HG02623 (cell line): ENCODE measurements at regions not wholly inside any gene's neighbourhood (a gene's known extent, or its start where the extent isn't known, plus 50 kb on each side); places are given as distances from the start of the nearest gene placed in this dataset.

Experiments
- ATAC-seq: cut with Tn5 transposase; IDR thresholded peaks from one replicate; pipeline ENCODE4 v1.9.1; 2021; ENCODE audit warnings: moderate library complexity; ENCODE audit not compliant: unreplicated experiment

DNA sequence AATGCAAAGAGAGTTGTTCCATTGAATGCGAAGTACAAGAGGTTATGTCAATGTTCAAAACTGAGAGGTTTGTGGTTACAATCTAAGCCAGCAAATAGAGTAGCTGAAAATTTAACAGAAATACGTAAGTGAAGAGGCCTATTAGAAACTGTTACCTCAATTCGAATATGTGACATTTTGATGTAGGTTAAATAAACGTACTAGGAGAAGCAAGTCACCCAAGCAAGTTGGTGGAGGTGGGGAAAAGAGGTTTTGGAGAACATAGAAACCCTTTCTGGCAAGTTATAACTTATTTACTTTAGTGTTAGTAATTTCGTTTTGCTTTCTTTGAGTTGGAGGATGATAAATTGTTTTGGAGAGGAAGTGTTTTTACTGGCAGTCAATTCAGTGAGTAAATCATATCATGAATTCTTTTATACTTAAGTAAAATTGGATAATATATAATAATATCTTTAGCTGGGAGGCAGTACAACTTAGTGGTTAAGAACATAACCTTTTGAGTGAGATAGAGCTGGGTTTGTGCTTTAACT lies 91.2 kb upstream of the NAALADL2 start:
- no peak for ATAC-seq

DNA sequence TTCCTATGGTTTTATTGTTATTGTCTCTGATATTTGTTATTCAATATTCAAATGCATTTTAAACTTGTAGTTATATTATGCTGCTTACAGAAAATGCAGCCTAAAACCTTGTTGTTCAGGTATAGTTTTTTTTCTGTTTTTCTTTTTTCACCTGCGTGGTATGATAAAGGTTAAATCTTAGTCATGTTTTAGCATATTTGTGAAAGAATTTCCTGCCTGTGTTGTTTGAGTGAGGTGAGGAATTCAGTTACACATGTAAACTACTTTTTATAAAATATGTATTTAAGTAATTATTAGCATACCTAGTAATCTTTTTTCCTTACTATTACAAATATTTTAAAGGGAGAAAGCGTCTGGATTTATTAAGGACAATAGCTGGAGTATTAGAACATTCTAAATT lies 90.0 kb upstream of the NAALADL2 start:
- ATAC-seq: no peak

DNA sequence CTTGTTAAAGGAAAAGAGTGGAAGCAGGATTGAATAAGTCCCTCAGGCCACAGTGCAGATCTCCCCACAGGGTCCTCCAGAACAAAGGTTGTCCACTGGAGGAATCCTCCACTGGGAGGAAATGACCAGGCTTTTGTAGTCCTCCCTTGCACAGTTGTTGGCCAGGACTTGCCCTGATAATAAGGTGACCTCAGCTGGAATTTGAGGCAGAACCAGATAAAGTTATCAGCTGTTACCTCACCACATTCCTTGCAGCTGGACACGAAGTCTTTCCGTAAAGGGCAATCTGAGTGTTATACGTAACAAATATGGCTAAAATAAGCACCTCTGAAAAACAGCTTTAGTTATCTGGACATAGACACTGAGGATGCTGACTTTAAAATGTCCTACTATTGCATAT lies 83.5 kb upstream of the NAALADL2 start:
- ATAC-seq: no peak

DNA sequence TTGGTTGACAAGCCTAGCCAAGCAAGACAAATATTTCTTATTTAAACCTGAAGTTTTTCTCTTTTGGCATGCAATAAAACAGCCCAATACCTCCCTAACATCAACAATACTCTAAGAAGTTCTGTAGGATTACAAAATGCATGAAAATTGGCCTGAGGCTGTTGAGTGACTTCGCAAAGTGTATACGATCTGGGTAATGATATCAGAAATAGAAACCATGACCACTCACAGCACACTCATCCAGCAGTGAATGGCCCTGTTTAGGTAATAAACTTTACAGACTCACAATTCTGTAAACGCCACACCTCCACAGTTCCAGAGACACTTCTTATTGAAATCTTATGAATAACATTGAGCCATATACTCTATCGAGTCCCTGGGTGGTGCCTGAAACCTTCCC lies 83.0 kb upstream of the NAALADL2 start:
- ATAC-seq: no peak

DNA sequence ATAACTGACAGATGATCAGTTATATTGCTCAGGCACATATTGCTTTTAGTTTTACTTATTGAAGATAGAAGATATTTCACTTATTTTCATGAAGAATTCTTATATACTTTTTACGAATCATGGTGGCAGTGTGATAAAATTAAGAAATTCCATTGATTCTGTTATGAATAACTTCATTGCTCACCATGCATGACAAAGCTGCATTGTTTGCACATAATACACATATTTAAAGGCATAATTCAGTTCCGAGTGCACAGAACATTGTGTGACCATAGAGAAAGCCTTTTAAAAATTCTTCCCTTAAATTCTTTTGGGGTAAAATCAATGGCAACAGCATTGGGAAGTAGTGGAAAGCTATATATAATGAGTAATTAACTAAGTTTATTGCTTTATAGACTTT lies 82.5 kb upstream of the NAALADL2 start:
- no peak for ATAC-seq

DNA sequence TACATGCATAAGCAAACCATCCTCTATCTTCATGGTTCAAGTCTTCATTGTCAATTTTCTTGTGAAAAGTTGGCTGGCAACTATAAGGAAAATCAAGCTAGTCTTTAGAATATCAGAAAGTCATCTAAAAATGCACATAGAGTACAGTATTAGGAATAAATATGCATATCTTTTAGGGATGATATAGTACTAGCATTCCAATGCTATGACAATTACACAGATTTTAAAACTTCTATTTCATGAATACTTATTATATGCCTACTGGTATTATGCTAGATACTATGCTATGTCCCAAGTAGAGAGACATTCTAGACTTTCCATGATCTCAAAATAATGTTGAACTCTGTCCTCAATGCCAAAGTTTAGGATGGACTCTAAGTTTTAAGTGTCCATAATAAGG lies 81.3 kb upstream of the NAALADL2 start:
- no peak for ATAC-seq

DNA sequence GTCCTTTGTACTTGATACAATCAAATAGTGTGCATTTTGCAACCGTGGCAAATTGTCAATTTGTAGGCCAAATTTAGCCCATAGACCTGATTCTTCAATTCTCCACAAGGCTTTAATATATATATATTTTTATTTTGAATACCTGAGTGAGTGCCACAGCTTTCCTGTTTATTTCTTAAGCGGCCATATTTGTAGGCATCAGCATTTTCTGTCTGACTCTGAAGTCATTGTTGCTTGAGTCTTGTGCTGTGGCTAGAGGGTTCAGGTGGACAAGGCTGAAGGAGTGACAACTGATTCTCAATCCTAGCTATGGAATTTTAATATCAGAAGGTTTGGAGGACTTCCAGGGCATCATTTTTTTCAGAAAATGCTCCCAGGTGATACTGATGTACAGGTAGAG lies 75.6 kb upstream of the NAALADL2 start:
- no peak for ATAC-seq

DNA sequence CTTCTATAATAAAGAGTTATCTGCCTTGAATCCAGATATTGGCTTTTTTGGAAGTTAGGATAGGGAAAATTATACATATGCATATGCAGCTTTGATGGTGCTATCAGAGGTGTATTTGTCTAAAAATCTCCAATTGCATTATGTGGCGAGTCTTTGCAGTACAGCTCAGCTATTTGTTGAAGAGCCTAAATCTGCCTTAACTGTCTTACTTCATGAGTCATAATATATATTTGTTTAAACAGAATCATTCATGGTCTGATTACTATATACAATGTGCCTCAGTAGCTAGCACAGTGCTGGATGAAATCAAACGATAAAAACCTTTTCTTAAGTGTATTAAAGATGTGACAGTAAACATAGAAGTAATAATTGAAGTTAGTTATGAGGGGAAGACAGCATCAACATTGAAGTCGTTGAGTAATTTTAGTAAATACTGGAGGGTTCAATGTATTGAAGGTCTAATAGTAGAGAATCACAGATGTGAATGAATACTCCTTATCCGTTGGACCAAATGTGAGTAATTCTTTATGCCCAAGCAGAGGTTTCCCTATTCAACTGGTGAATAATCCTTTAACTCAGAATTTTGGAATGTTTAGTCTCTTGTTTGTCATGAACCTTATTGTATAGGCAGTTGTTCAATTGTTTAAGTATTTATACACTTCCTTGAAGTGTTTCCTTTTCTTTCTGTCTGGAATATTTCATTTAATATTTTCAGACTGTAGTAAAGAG lies 74.8 kb upstream of the NAALADL2 start:
- no peak for ATAC-seq

DNA sequence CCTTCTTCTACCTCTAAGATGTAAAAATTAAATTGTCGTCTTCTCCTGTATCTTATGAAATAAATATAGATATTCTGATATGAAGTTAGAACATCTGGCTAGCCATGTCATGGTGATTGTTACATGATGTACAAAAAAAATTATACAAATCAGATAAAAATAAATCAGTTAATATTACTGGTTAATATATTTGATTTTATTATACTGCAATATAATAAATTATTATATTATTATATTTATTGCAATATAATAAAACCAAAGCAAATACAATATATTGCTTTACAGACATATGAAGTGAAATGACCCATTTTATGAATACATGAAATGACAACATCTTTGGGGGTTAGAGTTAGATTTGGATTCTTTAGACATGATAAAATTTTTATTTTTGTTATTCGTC lies 72.3 kb upstream of the NAALADL2 start:
- no peak for ATAC-seq

DNA sequence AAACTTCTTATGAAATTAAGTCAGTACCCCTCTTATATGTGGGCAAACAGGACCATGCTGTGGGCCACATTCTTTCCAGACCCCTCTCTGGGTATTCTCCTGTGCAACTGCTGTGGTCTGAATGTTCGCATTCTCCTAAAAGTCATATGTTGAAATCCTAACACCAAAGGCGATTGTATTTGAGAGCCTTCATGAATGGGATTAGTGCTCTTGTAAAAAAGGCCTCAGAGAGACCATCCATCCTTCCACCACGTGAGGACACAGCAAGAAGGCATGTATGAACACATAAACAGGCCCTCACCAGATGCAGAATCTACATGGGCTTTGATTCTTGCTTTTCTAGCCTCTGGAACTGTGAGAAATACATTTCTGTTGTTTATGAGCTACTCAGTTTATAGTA lies 68.0 kb upstream of the NAALADL2 start:
- no peak for ATAC-seq

DNA sequence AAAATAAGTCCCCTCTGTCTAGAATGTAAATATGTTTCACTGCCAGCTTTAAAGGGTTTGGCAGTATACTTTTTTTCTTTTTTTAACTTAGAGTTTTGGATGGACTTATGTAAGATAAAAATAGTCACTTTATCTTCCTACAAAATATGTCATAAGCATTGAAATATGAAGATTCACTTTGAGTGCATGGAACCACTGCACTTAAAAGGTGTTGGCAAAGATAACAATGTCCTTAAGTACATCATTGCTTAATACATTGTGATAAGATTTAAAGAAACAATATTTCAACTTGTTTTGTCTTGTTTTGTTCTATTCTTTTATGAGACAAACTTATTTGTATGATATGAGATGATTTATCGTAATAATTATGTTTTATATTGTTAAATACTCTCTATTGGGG lies 66.3 kb upstream of the NAALADL2 start:
- ATAC-seq: no peak
